ENCODE measurements at regions not wholly inside any gene's neighbourhood (a gene's known extent, or its start where the extent isn't known, plus 50 kb on each side); places are given as distances from the start of the nearest gene placed in this dataset.

DNA sequence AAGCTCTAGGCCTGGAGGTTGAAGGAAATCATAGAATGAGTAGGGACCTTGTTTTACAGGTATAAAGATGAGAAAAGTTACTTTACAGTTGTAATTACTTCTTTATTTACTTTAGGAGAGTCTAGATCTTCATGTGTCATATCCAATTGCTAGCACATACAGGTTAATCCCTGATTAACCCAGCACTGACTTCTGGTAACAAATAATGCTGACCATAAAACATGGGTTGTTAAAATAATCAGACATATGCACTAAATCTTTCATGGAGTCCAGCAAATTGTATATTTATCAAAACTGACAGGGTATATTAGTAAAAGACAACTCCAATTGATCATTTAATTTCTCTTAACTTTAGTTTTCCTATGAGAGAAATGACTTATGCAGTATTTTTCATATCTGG lies 245.2 kb downstream of the NFKBIZ start:
- H3K4me1 ChIP-seq (ENCODE audit: low read length): peaks cover 8% of the 10 kb centered on the region; the same call in 1 of the 2 replicates
- TF ChIP-seq, protein P1, sequence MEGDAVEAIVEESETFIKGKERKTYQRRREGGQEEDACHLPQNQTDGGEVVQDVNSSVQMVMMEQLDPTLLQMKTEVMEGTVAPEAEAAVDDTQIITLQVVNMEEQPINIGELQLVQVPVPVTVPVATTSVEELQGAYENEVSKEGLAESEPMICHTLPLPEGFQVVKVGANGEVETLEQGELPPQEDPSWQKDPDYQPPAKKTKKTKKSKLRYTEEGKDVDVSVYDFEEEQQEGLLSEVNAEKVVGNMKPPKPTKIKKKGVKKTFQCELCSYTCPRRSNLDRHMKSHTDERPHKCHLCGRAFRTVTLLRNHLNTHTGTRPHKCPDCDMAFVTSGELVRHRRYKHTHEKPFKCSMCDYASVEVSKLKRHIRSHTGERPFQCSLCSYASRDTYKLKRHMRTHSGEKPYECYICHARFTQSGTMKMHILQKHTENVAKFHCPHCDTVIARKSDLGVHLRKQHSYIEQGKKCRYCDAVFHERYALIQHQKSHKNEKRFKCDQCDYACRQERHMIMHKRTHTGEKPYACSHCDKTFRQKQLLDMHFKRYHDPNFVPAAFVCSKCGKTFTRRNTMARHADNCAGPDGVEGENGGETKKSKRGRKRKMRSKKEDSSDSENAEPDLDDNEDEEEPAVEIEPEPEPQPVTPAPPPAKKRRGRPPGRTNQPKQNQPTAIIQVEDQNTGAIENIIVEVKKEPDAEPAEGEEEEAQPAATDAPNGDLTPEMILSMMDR (IDR thresholded peaks at IDR 0.05; ENCODE audit: low read depth, low read length): no peak
- no peak for TF ChIP-seq EZH2phosphoT487 (IDR thresholded peaks at IDR 0.05; ENCODE audit: low read depth)
- H3K9me3 ChIP-seq (ENCODE audit: insufficient read depth, low read length): no peaks in the 10 kb centered on the region
- no peak overlapping the region for H3K9ac ChIP-seq (ENCODE audit: low read length)
- no peaks in the 10 kb centered on the region for H4K20me1 ChIP-seq (ENCODE audit: insufficient read depth, low read length)
- no peak overlapping the region for H3K27ac ChIP-seq (ENCODE audit: low read length)
- no peak overlapping the region for H3K4me3 ChIP-seq (ENCODE audit: low read length)
- no peak overlapping the region for H3K4me2 ChIP-seq (ENCODE audit: low read length)
- no peaks in the 10 kb centered on the region for H3K79me2 ChIP-seq (ENCODE audit: low read length)
- H3K36me3 ChIP-seq (replicated peaks; ENCODE audit: low read depth, low read length): no peaks in the 10 kb centered on the region
- H2AFZ ChIP-seq (ENCODE audit: low read depth, low read length): no peak overlapping the region
- no peaks in the 10 kb centered on the region for H3K27me3 ChIP-seq (ENCODE audit: low read depth, low read length)

DNA sequence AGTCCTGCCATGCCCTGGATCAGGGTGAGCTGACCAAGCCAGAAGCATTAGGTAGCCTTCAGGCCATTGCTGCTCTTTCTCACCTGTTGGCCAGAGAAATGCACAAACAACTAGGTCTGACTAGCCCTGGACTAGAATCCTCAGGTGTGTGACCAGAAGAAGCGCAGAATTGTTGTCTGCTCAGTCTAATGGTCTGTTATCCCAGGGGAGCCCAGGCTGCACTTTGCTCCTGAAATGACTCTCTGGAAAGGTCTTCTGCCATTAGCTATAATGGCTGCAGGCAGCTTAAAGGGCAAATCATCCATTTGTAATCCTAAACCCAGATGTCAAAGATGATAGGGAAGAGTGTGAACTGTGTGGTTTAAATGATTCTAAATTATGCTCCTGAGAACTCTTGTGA lies 246.1 kb downstream of the NFKBIZ start:
- Histone ChIP-seq H3K79me2 (ENCODE audit: low read length) (no peaks in the 10 kb centered on the region), H3K9me3 (ENCODE audit: insufficient read depth, low read length) (no peaks in the 10 kb centered on the region), H4K20me1 (ENCODE audit: insufficient read depth, low read length) (no peaks in the 10 kb centered on the region), H3K9ac (ENCODE audit: low read length) (no peak overlapping the region), H3K27ac (ENCODE audit: low read length) (no peak overlapping the region), H3K27me3 (ENCODE audit: low read depth, low read length) (no peaks in the 10 kb centered on the region), H2AFZ (ENCODE audit: low read depth, low read length) (no peak overlapping the region), H3K36me3 (replicated peaks; ENCODE audit: low read depth, low read length) (no peaks in the 10 kb centered on the region), H3K4me2 (ENCODE audit: low read length) (no peak overlapping the region), H3K4me1 (ENCODE audit: low read length) (peaks cover 8% of the 10 kb centered on the region; the same call in 1 of the 2 replicates), H3K4me3 (ENCODE audit: low read length) (no peak overlapping the region)
- TF ChIP-seq EZH2phosphoT487 (IDR thresholded peaks at IDR 0.05; ENCODE audit: low read depth): no peak
- TF ChIP-seq, protein P1 (IDR thresholded peaks at IDR 0.05; ENCODE audit: low read depth, low read length): no peak

DNA sequence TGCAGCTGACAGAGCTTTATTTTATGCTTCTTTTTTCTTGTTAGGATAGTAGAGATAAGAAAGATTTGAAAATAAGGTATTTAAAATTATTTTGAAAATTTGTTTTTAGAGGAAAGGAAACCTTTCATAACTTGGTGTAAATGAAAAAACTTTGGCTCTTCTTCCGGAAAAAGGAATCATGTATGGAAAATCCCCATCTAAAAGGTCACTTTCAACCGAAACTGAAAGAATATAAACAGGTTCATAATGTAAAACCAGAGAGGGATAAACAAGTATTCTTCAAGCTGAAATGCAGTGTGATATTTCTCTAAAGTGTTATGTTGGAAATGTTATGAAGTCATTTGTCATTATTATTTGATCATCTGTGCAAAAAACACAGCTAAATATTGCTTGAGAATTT lies 246.8 kb downstream of the NFKBIZ start:
- Histone ChIP-seq H4K20me1 (ENCODE audit: insufficient read depth, low read length) (no peaks in the 10 kb centered on the region), H3K27me3 (ENCODE audit: low read depth, low read length) (no peaks in the 10 kb centered on the region), H2AFZ (ENCODE audit: low read depth, low read length) (no peak overlapping the region), H3K4me3 (ENCODE audit: low read length) (no peak overlapping the region), H3K4me1 (ENCODE audit: low read length) (peaks cover 8% of the 10 kb centered on the region; the same call in 1 of the 2 replicates), H3K27ac (ENCODE audit: low read length) (no peak overlapping the region), H3K4me2 (ENCODE audit: low read length) (no peak overlapping the region), H3K79me2 (ENCODE audit: low read length) (no peaks in the 10 kb centered on the region), H3K36me3 (replicated peaks; ENCODE audit: low read depth, low read length) (no peaks in the 10 kb centered on the region), H3K9me3 (ENCODE audit: insufficient read depth, low read length) (no peaks in the 10 kb centered on the region), H3K9ac (ENCODE audit: low read length) (no peak overlapping the region)
- TF ChIP-seq, protein P1 (IDR thresholded peaks at IDR 0.05; ENCODE audit: low read depth, low read length): no peak
- TF ChIP-seq EZH2phosphoT487 (IDR thresholded peaks at IDR 0.05; ENCODE audit: low read depth): no peak

DNA sequence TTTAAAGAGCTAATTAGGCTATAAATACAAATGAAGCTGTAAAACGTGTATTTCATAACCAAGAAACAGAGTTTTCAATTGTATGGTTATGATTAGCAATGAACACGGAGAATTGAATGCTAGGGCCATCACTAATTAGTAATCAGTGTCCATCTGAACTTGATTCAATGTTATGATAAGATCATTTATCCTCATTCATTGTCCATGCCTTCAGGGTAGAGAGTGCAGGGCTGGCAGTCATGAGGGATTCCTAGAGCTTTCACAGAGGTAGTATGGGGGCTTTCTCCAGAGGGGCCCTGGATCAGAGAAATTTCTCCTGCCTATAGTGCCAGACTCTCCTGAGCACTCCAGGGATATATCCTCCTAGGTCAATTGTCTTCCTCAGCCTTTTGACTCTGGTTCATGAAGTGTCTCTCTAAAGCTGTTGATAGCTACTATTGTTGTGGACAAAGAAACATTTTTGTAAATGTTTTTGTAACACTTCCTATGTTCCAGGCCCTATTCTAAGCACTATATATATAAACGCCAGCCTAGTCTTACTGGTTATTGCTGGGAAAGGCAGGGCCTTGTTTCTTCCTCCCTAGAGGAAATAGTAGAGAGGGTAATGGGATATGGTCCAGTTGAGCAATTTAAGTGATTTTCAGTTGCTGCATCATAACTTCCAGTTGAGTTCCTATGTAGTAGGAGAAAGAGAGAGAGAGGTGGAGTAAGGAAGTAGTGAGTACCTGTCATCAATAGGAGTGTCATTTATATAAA lies 249.0 kb downstream of the NFKBIZ start:
- Histone ChIP-seq H3K79me2 (ENCODE audit: low read length) (no peaks in the 10 kb centered on the region), H3K4me2 (ENCODE audit: low read length) (no peak overlapping the region), H3K4me3 (ENCODE audit: low read length) (no peak overlapping the region), H3K9me3 (ENCODE audit: insufficient read depth, low read length) (no peaks in the 10 kb centered on the region), H3K9ac (ENCODE audit: low read length) (no peak overlapping the region), H3K27ac (ENCODE audit: low read length) (no peak overlapping the region), H3K36me3 (replicated peaks; ENCODE audit: low read depth, low read length) (no peaks in the 10 kb centered on the region), H2AFZ (ENCODE audit: low read depth, low read length) (no peak overlapping the region), H4K20me1 (ENCODE audit: insufficient read depth, low read length) (no peaks in the 10 kb centered on the region), H3K27me3 (ENCODE audit: low read depth, low read length) (no peaks in the 10 kb centered on the region), H3K4me1 (ENCODE audit: low read length) (peaks cover 4% of the 10 kb centered on the region; the same call in 1 of the 2 replicates)
- TF ChIP-seq, protein P1 (IDR thresholded peaks at IDR 0.05; ENCODE audit: low read depth, low read length): no peak
- no peak for TF ChIP-seq EZH2phosphoT487 (IDR thresholded peaks at IDR 0.05; ENCODE audit: low read depth)
